ENCODE measurements at regions not wholly inside any gene's neighbourhood (a gene's known extent, or its start where the extent isn't known, plus 50 kb on each side); places are given as distances from the start of the nearest gene placed in this dataset.
"Not testable (repeated sequence)": the region's sequence is repeated elsewhere in the genome, so short reads cannot be mapped to it uniquely, and the experiment has no call there.

DNA sequence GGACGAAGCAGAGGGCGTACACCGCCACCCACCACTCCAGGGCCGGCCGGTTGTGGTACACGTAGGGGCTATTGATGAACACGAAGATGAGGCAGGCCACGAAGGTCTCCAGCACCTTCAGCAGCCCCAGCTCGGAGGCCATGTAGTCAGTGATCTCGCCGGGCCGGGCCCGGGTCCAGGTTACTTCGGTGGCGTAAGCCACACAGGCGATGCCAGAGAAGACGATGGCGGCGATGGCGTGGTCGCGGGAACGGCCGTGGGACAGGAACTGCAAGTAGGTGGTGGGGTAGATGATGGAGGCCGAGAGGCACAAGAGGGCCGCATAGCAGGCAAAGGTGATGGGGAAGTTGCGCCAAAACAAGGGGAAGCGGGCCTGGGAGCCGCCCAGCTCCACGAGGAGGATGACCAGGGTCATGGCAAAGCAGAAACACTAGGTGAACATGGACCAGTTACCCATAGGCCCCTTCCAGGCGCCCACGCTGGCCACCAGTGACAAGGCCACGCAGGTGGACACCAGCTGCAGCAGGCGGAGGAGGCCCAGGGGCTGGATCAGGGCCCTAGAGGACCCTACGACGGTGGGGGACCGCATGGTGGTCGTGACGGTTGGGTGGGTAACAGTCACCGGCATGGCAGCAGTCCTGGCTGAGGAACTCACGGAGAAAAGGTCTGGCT is 128.4 kb upstream of the FAM98A start:
- no peak for DNase-seq (ENCODE audit: low read depth)

DNA sequence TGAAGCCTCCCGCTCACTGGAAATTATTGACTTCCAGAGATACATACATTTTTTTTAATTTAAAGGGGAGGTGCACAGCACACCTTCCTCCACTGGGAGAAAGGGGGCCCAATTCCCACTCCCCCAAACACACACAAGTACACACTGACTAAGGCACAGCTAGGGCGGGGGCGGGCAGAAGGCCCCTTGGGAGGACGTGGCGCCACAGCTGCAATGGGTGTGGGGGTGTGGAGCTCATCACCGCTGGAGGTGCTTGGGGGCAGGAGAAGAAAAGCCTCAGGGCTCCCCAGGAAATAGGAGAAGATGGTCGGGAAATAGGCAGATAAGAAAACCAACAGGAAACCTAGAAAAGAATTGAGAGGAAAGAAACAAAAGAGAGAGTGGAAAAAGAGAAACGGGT is 127.3 kb upstream of the FAM98A start:
- H3K9ac ChIP-seq (ENCODE audit: low read length): no peak overlapping the region
- no peak for DNase-seq (ENCODE audit: low read depth)
- no peaks in the 10 kb centered on the region for H3K9me3 ChIP-seq (ENCODE audit: control insufficient read depth, low read length)
- H3K4me3 ChIP-seq (ENCODE audit: low read length): no peak overlapping the region
- H3K27me3 ChIP-seq (replicated peaks; ENCODE audit: control insufficient read depth, insufficient read depth, low read length): no peaks in the 10 kb centered on the region
- no peaks in the 10 kb centered on the region for H3K4me1 ChIP-seq (ENCODE audit: control insufficient read depth, insufficient read depth, low read length)
- H3K36me3 ChIP-seq (ENCODE audit: control insufficient read depth, insufficient read depth, low read length, severe bottlenecking): no peaks in the 10 kb centered on the region

More for the DNA sequence above, 128.4 kb upstream of the FAM98A start:
- Histone ChIP-seq H3K4me1 (ENCODE audit: control insufficient read depth, insufficient read depth, low read length) (no peaks in the 10 kb centered on the region), H3K9ac (ENCODE audit: low read length) (no peak overlapping the region), H3K36me3 (ENCODE audit: control insufficient read depth, insufficient read depth, low read length, severe bottlenecking) (no peaks in the 10 kb centered on the region), H3K9me3 (ENCODE audit: control insufficient read depth, low read length) (no peaks in the 10 kb centered on the region), H3K4me3 (ENCODE audit: low read length) (no peak overlapping the region), H3K27me3 (replicated peaks; ENCODE audit: control insufficient read depth, insufficient read depth, low read length) (no peaks in the 10 kb centered on the region)

DNA sequence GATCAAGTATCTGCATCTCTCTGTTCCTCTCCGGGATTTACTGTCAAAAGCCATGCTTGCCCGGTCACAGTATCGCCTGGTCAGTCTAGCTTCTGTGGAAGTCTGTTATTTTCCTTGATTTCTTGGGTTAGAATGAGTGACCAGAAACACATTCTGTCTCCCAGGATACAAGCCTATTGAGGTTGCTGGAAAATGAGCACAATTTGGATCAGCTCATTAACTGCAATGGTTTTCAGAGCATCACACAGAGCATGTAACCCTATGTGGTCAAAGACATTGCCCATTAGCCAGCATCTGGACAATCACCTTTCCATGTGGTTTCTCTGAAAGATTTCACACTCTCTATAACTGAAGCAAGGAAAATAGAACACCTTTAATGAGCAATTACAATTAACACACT is 124.2 kb upstream of the FAM98A start:
- Histone ChIP-seq H3K9ac (ENCODE audit: low read length) (no peak overlapping the region), H3K9me3 (ENCODE audit: control insufficient read depth, low read length) (no peaks in the 10 kb centered on the region), H3K4me3 (ENCODE audit: low read length) (no peak overlapping the region), H3K27me3 (replicated peaks; ENCODE audit: control insufficient read depth, insufficient read depth, low read length) (no peaks in the 10 kb centered on the region), H3K4me1 (ENCODE audit: control insufficient read depth, insufficient read depth, low read length) (no peaks in the 10 kb centered on the region), H3K36me3 (ENCODE audit: control insufficient read depth, insufficient read depth, low read length, severe bottlenecking) (no peaks in the 10 kb centered on the region)
- DNase-seq (ENCODE audit: low read depth): no peak

DNA sequence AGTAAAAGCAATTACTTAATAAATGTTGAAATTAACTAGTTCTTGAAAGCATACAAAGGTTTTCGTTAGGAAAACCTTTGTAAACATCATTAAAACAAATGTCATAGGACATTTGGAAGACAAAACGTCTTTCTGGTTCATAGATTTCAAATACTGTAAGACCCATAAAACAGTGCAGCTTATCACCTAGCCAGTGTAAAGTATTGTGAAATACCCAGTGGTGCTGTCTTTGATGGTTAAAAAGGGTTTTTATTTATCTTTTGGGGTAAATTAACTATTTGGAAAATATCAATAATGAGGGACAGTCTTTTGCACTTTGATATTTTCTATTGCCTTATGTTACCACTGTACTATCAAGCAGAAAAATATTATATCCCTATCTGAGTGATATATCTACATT is 120.0 kb upstream of the FAM98A start:
- DNase-seq (ENCODE audit: low read depth): no peak
- H3K36me3 ChIP-seq (ENCODE audit: control insufficient read depth, insufficient read depth, low read length, severe bottlenecking): no peaks in the 10 kb centered on the region
- H3K9ac ChIP-seq (ENCODE audit: low read length): no peak overlapping the region
- no peaks in the 10 kb centered on the region for H3K4me1 ChIP-seq (ENCODE audit: control insufficient read depth, insufficient read depth, low read length)
- no peaks in the 10 kb centered on the region for H3K27me3 ChIP-seq (replicated peaks; ENCODE audit: control insufficient read depth, insufficient read depth, low read length)
- no peak overlapping the region for H3K4me3 ChIP-seq (ENCODE audit: low read length)
- no peaks in the 10 kb centered on the region for H3K9me3 ChIP-seq (ENCODE audit: control insufficient read depth, low read length)

DNA sequence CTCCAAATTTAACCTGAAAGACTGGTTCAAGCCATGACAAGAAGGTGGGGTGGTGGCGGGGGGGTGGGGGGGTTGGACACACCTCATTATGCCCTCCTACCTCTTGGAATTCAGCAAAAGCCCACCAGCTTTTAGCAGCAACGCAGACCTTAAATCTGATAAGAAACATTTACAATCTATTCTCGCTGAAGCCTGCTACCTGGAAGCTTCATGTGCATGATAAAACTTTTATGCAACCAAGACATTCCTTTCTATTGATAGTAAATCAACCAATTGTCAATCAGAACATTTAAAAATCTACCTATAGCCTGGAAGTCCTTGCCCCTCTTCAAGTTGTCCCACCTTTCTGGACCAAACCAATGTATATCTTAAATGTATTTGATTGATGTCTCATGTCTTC is 113.6 kb upstream of the FAM98A start:
- H3K36me3 ChIP-seq (ENCODE audit: control insufficient read depth, insufficient read depth, low read length, severe bottlenecking): no peaks in the 10 kb centered on the region
- no peaks in the 10 kb centered on the region for H3K4me1 ChIP-seq (ENCODE audit: control insufficient read depth, insufficient read depth, low read length)
- no peak for DNase-seq (ENCODE audit: low read depth)
- no peaks in the 10 kb centered on the region for H3K9me3 ChIP-seq (ENCODE audit: control insufficient read depth, low read length)
- no peak overlapping the region for H3K9ac ChIP-seq (ENCODE audit: low read length)
- H3K4me3 ChIP-seq (ENCODE audit: low read length): no peak overlapping the region
- no peaks in the 10 kb centered on the region for H3K27me3 ChIP-seq (replicated peaks; ENCODE audit: control insufficient read depth, insufficient read depth, low read length)

DNA sequence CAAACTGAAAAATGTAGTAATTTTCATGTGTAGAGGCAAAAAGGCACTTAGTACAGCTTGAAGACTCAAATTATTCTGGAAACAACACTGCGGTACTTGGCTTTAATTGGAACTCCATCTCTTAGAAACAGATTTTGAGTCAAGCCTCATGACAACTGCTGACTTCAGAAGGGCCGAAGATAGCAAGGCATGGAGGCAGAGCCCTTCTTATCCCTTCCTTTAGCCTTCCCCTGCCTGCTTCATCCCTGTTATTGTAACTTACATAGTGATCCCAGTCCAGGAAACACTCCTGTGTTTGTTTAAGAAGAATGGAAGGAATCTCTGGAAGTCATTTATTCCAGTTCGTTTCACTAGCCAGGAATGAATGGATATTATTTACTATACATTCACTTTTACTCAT is 110.9 kb upstream of the FAM98A start:
- Histone ChIP-seq H3K9ac (ENCODE audit: low read length) (no peak overlapping the region), H3K9me3 (ENCODE audit: control insufficient read depth, low read length) (no peaks in the 10 kb centered on the region), H3K36me3 (ENCODE audit: control insufficient read depth, insufficient read depth, low read length, severe bottlenecking) (no peaks in the 10 kb centered on the region), H3K4me1 (ENCODE audit: control insufficient read depth, insufficient read depth, low read length) (no peaks in the 10 kb centered on the region), H3K27me3 (replicated peaks; ENCODE audit: control insufficient read depth, insufficient read depth, low read length) (no peaks in the 10 kb centered on the region), H3K4me3 (ENCODE audit: low read length) (no peak overlapping the region)
- peak; percentile 7 for DNase-seq (ENCODE audit: low read depth)

DNA sequence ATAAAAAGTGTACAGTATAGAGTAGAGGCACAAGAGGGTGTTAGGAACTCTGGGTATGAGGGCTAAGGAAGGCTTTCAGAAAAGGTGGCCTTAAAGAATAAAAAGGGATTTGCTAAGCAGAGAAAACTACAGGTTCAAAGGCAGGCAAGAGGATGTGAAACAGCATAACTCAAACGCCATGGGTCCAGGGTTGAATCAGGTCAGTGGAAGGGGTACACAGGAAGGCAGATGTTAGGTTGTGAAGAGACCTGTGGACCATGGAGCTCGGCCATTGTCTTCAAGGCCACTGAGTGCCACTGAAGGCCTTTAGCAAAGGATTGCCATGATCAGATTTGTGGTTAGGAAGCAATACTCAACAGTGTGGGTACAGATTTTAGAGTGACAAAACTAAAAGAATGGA is 108.2 kb upstream of the FAM98A start:
- Histone ChIP-seq H3K4me1 (ENCODE audit: control insufficient read depth, insufficient read depth, low read length) (no peaks in the 10 kb centered on the region), H3K27me3 (replicated peaks; ENCODE audit: control insufficient read depth, insufficient read depth, low read length) (no peaks in the 10 kb centered on the region), H3K36me3 (ENCODE audit: control insufficient read depth, insufficient read depth, low read length, severe bottlenecking) (no peaks in the 10 kb centered on the region), H3K9ac (ENCODE audit: low read length) (no peak overlapping the region), H3K9me3 (ENCODE audit: control insufficient read depth, low read length) (no peaks in the 10 kb centered on the region), H3K4me3 (ENCODE audit: low read length) (no peak overlapping the region)
- no peak for DNase-seq (ENCODE audit: low read depth)

DNA sequence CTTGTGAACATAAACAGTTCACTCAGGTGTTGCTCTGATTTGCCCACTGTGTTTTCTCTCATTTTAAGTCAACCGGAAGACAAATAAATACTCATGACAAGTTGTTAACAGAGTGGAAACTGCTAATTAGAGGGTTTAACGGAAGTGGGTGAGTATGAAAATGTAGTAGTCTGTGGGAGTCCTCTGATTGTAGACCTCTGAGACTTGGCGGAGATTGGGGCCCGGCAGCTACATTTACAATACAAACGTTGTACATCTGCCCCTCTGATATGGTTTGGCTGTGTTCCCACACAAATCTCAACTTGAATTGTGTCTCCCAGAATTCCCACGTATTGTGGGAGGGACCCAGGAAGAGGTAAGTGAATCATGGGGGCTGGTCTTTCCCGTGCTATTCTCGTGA is 107.3 kb upstream of the FAM98A start:
- no peaks in the 10 kb centered on the region for H3K9me3 ChIP-seq (ENCODE audit: control insufficient read depth, low read length)
- H3K9ac ChIP-seq (ENCODE audit: low read length): no peak overlapping the region
- H3K4me3 ChIP-seq (ENCODE audit: low read length): no peak overlapping the region
- DNase-seq (ENCODE audit: low read depth): no peak
- no peaks in the 10 kb centered on the region for H3K4me1 ChIP-seq (ENCODE audit: control insufficient read depth, insufficient read depth, low read length)
- H3K36me3 ChIP-seq (ENCODE audit: control insufficient read depth, insufficient read depth, low read length, severe bottlenecking): no peaks in the 10 kb centered on the region
- no peaks in the 10 kb centered on the region for H3K27me3 ChIP-seq (replicated peaks; ENCODE audit: control insufficient read depth, insufficient read depth, low read length)

DNA sequence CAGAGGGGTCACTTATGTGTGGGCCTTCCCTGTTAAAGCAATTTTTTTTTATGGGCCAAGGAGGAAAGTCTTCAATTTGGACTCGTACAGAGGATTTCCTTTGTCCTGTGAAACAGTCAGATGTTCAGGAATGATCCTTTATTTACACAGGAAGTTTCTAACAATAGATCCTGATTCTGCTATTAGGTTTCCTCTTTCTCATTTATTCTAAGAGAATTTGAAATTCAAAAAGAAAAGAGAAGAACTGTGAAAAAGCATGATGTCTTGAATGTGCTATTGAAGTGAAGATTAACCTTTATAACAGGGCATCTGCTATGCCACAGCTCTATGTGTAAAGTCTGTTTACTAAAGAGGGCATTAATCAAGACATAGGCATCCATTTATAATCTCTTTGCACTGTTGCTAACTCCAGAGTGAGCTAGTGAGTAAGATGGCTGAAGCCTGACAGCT is 105.3 kb upstream of the FAM98A start:
- no peak overlapping the region for H3K9ac ChIP-seq (ENCODE audit: low read length)
- H3K9me3 ChIP-seq (ENCODE audit: control insufficient read depth, low read length): no peaks in the 10 kb centered on the region
- H3K36me3 ChIP-seq (ENCODE audit: control insufficient read depth, insufficient read depth, low read length, severe bottlenecking): no peaks in the 10 kb centered on the region
- no peaks in the 10 kb centered on the region for H3K4me1 ChIP-seq (ENCODE audit: control insufficient read depth, insufficient read depth, low read length)
- no peaks in the 10 kb centered on the region for H3K27me3 ChIP-seq (replicated peaks; ENCODE audit: control insufficient read depth, insufficient read depth, low read length)
- DNase-seq (ENCODE audit: low read depth): peak; percentile 7
- H3K4me3 ChIP-seq (ENCODE audit: low read length): no peak overlapping the region

DNA sequence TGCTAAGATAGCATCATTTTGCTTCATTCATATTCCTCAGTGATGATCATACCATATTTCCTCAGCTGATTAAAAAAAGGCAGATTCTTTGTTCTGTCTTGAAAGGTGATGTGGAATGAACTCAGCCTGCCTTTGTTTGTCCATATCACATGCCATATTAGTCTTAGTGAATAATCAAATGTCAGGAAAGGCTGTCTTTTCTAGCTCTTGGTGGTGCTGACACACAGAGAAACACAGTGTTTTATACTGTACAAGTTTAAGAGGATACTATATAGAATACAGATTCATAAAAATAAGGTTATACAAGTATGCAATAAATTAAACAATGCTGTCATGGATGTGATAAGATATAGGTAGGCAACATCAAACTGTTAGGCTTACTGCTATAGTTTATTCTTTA is 97.1 kb upstream of the FAM98A start:
- H3K27me3 ChIP-seq (replicated peaks; ENCODE audit: control insufficient read depth, insufficient read depth, low read length): no peaks in the 10 kb centered on the region
- H3K4me1 ChIP-seq (ENCODE audit: control insufficient read depth, insufficient read depth, low read length): no peaks in the 10 kb centered on the region
- H3K36me3 ChIP-seq (ENCODE audit: control insufficient read depth, insufficient read depth, low read length, severe bottlenecking): no peaks in the 10 kb centered on the region
- no peak overlapping the region for H3K9ac ChIP-seq (ENCODE audit: low read length)
- no peak for DNase-seq (ENCODE audit: low read depth)
- no peaks in the 10 kb centered on the region for H3K9me3 ChIP-seq (ENCODE audit: control insufficient read depth, low read length)
- H3K4me3 ChIP-seq (ENCODE audit: low read length): no peak overlapping the region

DNA sequence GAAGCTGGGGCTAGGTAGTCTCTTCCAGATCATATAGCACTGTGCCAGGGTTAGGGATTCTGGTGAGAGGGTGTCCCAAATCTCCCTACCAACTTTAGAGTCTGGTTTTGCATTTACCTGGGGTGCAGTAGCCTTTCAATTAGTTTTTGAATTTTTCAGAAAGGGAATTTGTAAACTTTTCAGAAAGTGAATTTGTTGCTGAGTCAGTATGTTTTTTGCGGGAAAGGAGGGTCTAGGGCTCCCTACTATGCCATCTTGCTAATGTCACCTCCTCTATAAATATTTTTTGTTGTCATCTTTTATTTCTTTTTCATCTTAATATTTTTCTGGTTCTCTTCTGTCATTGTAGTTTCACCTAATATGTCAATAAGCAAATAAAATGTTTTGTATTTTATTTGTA is 95.8 kb upstream of the FAM98A start:
- no peak overlapping the region for H3K4me3 ChIP-seq (ENCODE audit: low read length)
- no peak overlapping the region for H3K9ac ChIP-seq (ENCODE audit: low read length)
- no peaks in the 10 kb centered on the region for H3K9me3 ChIP-seq (ENCODE audit: control insufficient read depth, low read length)
- DNase-seq (ENCODE audit: low read depth): no peak
- H3K36me3 ChIP-seq (ENCODE audit: control insufficient read depth, insufficient read depth, low read length, severe bottlenecking): no peaks in the 10 kb centered on the region
- H3K27me3 ChIP-seq (replicated peaks; ENCODE audit: control insufficient read depth, insufficient read depth, low read length): no peaks in the 10 kb centered on the region
- no peaks in the 10 kb centered on the region for H3K4me1 ChIP-seq (ENCODE audit: control insufficient read depth, insufficient read depth, low read length)

DNA sequence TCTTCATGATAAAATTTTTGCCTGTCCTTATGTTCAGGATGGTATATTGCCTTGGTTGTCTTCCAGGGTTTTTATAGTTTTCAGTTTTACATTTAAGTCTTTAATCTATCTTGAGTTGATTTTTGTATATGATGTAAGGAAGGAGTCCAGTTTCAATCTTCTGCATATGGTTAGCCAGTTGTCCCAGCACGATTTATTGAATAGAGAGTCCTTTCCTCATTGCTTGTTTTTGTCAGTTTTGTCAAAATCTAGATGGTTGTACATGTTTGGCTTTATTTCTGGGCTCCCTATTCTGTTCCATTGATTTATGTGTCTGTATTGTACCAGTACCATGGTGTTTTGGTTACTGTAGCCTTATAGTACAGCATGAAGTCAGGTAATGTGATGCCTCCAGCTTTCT is 91.6 kb upstream of the FAM98A start:
- not testable (repeated sequence) for H3K36me3 ChIP-seq (ENCODE audit: control insufficient read depth, insufficient read depth, low read length, severe bottlenecking); H3K4me3 ChIP-seq (ENCODE audit: low read length); H3K27me3 ChIP-seq (replicated peaks; ENCODE audit: control insufficient read depth, insufficient read depth, low read length); H3K9ac ChIP-seq (ENCODE audit: low read length); H3K4me1 ChIP-seq (ENCODE audit: control insufficient read depth, insufficient read depth, low read length); DNase-seq (ENCODE audit: low read depth)
- H3K9me3 ChIP-seq (ENCODE audit: control insufficient read depth, low read length): peaks cover 26% of the 10 kb centered on the region
